HG02588 (cell line): ENCODE measurements at regions not wholly inside any gene's neighbourhood (a gene's known extent, or its start where the extent isn't known, plus 50 kb on each side); places are given as distances from the start of the nearest gene placed in this dataset.
"Not testable (repeated sequence)": the region's sequence is repeated elsewhere in the genome, so short reads cannot be mapped to it uniquely, and the experiment has no call there.

ENCODE experiments used
- ATAC-seq: cut with Tn5 transposase; IDR thresholded peaks from one replicate; pipeline ENCODE4 v1.9.1; 2021; ENCODE audit warnings: mild to moderate bottlenecking, moderate library complexity; ENCODE audit not compliant: unreplicated experiment

DNA sequence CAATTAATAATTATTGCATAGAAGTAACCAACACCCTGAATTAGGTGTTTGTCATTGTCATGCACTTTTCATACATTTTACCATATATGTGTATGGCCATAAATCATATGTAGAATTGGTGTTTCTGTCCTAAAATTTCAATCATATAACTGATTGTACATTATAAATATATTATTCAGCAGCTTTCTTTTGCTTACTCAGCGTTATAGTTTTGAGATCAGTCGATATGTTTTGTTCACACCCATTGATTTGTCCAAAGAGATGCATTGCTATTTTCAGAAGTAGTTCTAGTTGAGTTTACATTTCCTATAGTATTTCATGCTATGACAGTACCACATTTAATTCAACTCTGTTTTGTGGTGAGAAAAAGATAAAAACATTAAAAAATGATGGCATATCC lies 50.5 kb upstream of the PARP4 start:
- ATAC-seq: no peak

DNA sequence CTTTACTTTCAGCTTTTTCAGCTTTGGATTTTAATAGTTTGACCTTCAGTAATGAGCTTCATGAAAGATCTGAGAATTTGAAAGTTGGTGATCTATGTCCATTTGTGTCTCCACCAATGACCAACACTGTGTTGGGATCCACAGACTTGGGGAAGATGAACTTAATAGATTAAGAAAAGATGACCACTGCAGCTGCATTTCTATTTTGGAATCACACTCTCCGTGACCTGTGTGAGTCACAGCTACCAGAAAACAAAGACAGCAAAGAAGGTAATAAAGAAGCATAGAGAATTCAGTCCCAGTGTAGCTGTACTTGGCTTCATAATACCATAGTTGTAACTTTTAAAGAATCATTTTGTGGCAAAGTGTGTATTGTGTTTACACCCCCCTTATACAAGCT lies 51.4 kb upstream of the PARP4 start:
- ATAC-seq: not testable (repeated sequence)

DNA sequence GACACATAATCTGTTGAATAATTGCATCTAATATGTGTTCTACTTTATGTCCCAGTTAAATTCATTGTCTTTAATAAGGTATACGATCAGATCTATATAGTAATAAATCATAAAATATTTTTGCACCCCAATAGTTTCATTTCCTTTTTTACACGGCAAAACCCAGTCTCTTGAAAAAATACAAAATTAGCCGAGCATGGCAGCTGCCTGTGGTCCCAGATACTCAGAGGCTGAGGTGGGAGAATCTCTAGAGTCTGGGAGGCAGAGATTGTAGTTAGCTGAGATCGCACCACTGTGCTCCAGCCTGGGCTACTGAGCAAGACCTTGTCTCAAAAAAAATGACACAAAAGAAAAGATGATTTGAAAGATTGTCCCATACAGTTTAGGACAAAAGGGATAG lies 52.3 kb upstream of the PARP4 start:
- no peak for ATAC-seq

GRCh38 chr13:24567593-24567992 lies 55.0 kb upstream of the PARP4 start:
- ATAC-seq: not testable (repeated sequence)

DNA sequence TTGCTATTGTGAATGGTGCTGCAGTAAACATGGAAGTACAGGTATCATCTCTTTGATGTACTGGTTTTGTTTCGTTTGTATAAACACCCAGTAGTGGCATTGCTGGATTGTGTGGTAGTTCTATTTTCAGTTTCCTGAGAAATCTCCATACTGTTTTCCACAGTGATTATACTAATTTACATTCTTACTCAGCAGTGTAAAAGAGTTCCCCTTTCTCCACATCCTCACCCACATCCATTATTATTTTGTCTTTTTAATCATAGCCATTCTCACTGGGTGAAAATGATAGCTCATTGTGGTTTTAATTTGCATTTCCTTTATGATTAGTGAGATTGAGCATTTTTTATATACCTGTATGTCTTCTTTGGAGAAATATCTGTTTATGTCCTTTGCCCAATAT lies 62.3 kb upstream of the PARP4 start:
- no peak for ATAC-seq

DNA sequence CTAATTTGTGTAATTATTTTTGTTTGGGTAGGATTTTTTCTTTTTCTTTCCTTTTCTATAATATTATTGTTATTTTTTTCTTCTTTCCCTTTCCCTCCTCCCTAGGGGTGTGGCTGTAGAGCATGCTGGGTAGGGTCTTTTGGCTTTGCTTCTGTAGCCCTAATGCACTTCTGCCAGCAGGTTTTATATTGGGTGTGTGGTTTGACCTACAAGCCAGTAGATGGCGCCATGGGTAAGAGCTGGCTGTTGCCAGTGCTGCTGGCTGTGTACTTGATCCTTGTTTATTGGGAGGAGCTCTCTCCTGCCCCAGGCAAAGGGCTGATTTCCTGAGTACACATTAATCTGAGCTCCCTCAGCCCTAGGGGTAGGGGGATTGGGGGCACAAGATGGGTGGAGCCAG lies 67.7 kb upstream of the PARP4 start:
- ATAC-seq: not testable (repeated sequence)

DNA sequence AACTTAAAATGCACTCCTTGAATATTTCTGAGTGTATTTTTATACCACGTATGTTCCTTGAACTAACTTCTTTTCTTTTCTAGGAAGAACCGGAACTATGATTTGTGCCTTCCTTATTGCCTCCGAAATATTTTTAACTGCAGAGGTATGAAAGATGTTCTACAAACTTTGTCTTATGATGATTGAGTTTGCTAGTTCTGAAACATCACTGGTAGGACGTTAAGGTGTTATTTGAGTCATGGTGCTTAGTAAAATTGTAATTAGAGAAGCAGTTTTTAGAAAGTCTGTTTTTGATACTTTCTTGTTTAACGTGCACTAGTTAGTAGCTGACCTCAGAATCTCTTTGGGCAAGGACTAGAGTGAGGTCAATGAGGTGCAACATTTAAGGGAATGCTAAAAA lies 69.0 kb upstream of the PARP4 start:
- ATAC-seq: not testable (repeated sequence)

GRCh38 chr13:24591697-24592096 lies 79.1 kb upstream of the PARP4 start:
- ATAC-seq: not testable (repeated sequence)

DNA sequence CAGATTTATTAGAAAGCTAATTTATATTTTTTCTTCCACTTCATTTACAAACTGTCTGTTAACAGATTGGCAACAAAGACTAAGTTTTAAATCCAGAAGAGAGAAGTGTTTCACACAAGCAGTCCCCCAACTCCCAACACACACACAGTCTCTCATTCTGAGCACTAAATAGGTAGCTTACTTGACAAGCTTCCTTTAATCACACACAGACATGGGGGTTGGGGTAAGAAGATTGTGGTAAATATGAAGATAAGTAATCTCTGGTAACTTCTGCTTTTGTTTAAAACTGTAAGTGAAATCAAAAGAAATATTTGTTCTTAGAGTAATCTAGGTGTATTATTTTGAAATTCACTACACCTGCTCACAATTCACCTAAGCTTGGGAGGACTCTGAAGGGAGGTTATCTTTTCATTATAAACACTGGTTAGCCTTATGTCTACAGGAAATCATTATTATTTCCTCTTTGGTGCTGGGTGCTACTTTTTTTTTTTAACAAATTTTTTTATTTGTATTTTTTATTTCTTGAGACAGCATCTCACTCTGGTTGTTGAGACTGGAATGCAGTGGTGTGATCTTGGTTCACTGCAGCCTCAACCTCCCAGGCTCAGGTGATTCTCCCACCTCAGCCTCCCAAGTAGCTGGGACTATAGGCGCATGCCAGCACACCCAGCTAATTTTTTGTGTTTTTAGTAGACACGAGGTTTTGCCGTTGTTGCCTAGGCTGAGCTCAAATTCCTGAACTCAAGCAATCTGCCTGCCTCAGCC lies 82.1 kb upstream of the ATP12A start:
- ATAC-seq: not testable (repeated sequence)

GRCh38 chr13:24599019-24599791 lies 81.0 kb upstream of the ATP12A start:
- not testable (repeated sequence) for ATAC-seq

- ATAC-seq: no peak
Observed at GRCh38 chr13:24605923-24606372, 74.3 kb upstream of the ATP12A start.

DNA sequence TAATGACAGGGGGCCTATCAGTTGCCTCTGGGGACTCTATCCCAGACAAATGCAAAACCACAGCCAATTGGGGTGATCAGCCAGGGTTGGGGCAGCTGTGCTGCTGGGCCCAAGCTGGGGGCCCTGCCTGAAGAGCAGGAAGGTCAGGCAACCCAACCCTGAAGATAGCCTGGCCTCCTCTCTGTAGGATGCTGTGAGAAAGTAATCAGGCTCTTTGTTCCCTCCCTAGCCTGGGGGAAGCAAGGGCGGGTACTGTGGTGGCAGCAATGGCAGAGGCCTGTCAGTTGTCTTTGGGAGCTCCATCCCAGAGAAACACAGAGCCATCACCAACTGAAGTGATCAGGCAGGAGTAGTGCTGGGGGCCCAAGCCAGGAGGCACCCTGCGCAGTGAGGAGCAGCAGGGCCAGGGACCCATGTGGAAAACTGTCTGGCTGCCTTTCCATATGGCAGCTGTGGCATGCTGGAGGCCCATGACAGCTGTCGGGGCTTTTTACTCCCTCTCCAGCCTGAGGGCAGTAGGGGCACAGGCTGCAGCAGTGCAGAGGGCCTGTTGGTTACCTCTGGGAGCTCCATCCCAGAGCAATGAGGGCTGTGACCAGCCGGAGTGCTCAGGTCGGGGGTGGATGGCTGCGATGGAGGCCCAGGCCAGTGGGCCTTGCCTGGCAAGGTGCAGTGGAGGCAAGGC lies 73.6 kb upstream of the ATP12A start:
- no peak for ATAC-seq

GRCh38 chr13:24610956-24611355 lies 69.3 kb upstream of the ATP12A start:
- peak; percentile 58 for ATAC-seq

- ATAC-seq: no peak
Observed at GRCh38 chr13:24612726-24613125, 67.5 kb upstream of the ATP12A start.

- ATAC-seq: no peak
Observed at GRCh38 chr13:24613128-24613527, 67.1 kb upstream of the ATP12A start.

- ATAC-seq: no peak
Observed at GRCh38 chr13:24613755-24614154, 66.5 kb upstream of the ATP12A start.

DNA sequence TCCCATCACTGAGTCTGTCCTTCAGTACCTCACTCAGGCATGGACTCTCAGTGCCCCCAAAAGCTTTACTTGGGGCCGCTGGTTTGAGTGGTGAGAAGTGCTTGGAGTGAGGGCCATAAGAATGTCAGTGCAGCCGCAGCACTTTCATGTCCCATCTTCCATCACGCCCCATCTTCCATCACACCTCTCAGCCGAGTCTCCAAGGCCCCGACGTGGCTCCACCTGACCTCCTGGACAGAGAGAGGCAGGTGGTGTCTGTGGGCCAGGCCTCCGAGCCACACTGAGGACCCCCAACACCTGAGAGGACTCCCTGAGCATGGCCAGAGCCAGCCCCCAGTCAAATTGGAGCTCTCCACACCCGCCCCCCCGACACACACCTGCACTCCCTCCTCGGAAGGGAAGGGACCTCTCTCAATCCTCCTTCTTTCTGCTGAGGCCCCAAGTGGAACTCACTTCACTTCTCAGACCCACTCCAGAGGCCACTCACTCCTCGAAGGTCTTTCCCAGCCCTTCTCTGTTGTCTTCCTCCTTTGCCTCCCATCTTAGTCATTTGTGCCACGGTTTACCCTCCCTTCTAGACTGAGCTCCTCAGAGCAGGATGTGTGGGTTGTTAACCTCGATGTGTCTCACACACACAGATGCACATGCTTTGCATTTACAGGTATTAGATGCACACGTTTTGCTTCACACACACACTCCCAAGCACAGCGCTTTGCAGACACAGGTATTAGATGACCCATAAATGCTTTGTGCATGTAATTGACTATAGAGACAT lies 65.7 kb upstream of the ATP12A start:
- ATAC-seq: no peak

- no peak for ATAC-seq
Observed at GRCh38 chr13:24615114-24615513, 65.1 kb upstream of the ATP12A start.

DNA sequence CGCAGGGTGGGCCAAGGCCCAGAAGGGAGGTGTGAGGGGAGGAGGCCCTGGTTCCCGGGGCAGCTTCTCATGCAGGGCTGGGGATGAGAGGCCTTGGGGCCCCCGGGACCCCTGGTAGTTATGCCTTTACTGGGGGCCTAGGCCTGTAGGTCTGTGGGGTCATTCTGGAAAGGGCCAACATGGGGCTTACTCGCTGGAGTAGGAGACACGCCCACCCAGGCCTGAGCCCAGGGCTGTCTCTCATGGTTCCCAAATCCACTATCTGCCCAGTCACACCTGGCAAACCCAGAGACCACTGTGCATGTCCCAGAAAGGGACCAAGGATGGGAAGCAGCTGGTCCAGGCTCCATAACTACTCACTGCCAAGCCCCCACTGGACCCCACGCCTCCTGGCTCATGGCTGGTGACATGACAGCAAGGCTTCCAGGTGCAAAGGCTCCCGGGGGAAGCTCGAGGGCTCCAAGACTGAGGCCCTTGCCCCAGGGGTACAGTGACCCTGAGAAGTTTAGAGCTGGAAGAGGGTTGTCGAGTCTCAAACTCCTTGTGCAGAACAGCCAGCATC lies 64.2 kb upstream of the ATP12A start:
- no peak for ATAC-seq

- no peak for ATAC-seq
Observed at GRCh38 chr13:24616514-24616913, 63.7 kb upstream of the ATP12A start.
